GM21619 (cell line): ENCODE measurements at regions not wholly inside any gene's neighbourhood (a gene's known extent, or its start where the extent isn't known, plus 50 kb on each side); places are given as distances from the start of the nearest gene placed in this dataset.
"Not testable (repeated sequence)": the region's sequence is repeated elsewhere in the genome, so short reads cannot be mapped to it uniquely, and the experiment has no call there.

Experiments
- ATAC-seq: cut with Tn5 transposase; IDR thresholded peaks from one replicate; pipeline ENCODE4 v1.9.1; 2021; ENCODE audit not compliant: unreplicated experiment

DNA sequence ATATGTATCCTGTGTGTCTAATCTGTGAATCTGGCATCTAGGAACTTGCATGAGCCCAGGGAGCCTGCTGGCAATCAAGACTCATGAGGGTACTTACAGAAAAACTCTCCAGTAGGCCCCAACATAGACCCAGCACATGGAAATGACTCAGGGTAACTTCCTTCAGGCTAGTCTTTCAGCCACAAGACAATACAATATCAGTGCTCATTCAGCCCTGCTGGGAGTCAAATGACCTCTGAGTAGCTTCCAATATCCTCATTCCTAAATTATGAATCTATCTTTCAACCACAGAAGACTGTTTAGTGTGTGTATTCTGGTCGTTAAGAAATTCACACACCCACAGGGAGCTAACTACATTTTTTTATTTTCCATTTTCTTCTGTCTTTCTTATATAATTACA, 1273.0 kb downstream of the EFNA5 start:
- ATAC-seq: no peak

GRCh38 chr5:106393276-106393675, 1277.5 kb downstream of the EFNA5 start:
- ATAC-seq: no peak

DNA sequence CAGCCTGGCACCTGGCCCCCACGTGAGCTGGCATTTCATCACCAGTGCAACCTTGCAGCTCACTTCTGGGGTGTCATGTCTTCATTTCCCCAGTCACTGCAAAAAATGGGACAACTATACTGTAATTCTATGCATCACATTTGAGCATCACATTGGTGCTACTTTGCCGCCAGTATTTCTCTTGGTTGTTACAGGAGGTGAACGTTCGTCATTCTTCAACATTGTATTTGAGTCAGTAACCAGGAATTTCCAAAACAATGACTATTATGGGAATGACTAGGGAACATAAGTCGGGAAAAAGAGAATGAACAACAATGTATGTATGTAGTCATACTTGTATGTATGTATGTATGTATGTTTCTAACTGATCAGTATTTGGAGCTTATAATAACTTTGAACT, 1278.0 kb downstream of the EFNA5 start:
- ATAC-seq: no peak

- ATAC-seq: not testable (repeated sequence)
Observed at GRCh38 chr5:106387767-106388166, 1283.0 kb downstream of the EFNA5 start.

- ATAC-seq: no peak
Observed at GRCh38 chr5:106386287-106386686, 1284.5 kb downstream of the EFNA5 start.

- no peak for ATAC-seq
Observed at GRCh38 chr5:106380736-106381135, 1290.0 kb downstream of the EFNA5 start.

DNA sequence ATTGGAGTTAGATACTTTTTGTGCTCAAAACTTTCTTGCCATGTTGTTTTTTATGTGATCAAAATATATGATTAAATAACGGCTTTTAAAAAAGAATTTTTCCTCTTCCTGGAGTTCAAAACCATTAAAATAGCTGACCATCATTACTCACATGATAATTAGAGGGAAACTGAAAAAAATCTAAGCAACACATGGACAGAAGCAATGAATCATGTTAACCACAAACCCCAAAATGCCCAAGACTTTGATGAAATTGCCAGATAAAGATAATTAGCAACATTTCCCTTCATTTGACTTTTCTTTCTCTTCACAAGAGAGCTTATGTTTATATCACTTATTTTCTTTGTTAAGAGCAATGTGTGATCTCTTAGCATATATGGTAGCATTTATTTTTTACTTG, 1294.2 kb downstream of the EFNA5 start:
- no peak for ATAC-seq

DNA sequence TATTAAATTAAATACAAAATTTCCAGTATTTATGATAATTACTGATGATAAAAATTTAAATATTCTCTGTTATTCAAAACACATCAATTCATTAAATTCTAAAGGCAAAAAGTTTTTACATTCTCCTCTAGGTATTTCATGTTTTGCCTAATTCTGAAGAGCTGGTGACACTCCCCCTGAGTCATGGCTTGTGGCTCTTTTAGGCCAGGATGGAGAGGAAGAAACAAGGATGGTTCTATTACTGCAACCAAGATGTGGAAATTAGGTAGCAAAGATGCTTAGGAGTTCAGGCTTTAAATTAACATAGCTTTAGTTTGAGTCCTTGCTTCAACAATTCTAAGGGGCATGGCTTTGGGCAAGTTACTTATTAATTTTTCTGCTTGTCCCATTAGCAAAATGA, 1295.8 kb downstream of the EFNA5 start:
- no peak for ATAC-seq

DNA sequence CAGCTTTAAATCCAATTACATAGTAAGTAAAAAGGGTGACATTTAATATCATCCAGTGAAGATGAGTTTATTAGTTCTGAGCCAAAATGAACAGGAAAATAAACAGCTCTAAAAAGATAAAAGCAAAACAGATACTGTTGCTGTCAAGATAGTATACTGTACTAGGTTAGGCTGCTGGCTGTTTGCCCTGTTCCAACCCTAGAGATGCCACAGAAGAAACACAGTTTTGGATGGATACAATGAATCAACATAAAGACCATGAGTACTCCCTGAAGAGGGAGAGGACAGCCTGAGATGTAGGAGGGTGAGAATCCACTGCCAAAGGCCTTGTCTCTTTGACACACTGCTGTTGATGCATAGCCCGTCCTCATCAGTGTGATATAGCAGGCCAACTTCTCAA, 1302.7 kb downstream of the EFNA5 start:
- ATAC-seq: no peak

DNA sequence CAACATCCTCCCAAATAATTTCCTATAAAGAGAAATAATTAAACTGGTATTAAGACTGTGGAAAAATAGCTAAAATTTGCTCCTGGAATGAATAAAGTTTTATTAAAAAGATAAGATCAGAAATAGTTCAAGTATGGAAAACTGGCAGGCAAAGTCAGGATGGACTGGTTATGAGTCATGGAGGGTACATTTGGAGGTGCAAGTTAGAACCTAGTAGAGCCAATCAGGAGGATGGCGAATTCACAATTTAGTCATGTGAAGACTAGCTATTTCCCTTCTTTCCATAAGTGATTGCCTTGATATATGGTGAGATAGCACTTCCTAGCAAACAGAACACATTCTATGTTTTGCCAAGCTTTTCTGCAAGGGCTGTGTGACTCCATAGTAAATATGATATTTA, 1303.5 kb downstream of the EFNA5 start:
- ATAC-seq: no peak

- no peak for ATAC-seq
Observed at GRCh38 chr5:106363578-106363977, 1307.2 kb downstream of the EFNA5 start.

DNA sequence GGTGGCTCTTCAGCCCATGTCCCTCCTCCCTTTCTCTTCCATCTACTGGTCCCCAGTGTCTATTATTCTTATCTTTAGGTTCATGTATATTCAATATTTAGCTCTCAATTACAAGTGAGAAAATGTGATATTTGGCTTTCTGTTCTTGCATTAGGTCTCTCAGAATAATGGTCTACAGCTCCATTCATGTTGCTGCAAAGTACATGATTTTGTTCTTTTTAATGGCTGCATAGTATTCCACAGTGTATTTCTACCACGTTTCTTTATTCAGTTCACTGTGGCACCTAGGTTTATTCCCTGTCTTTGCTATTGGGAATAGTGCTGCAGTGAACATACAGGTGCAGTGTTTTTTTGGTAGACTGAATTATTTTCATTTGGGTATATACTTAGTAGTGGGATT, 1308.8 kb downstream of the EFNA5 start:
- ATAC-seq: no peak

DNA sequence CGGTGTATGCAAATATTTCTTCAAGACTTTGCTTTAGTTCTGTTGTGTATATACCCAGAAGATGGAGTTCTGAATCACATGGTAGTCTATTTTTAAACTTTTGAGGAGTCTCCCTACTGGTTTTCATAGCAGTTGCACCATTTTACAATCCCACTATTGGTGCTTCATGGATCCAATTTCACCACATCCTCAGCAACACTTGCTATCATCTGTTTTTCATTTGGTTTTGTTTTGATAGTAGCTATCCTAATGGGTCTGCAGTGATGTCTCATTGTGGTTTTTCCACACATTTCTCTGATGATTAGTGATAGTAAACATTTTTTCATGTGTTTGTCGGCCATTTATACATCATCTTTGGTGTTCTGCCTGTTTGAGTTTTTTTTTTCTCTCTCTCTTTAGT, 1339.3 kb downstream of the EFNA5 start:
- ATAC-seq: no peak

DNA sequence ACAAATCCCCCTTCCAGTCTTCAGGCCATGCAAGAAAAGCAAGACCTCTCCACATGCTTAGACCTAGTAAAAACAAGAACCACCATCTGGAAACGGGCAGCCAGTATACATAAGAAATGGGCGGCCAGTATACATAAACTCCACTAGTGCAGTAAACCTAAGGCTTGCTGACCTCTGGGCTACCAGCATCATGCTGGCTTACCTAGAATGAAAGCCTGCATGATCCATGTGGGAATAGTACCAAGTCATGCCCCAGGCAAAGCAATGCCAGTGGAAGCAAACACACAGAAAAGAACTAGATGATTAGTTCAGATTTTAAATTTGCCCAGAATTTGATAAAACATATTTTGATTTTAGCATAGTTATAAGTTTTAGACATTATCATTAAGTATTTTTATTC, 1346.4 kb downstream of the EFNA5 start:
- ATAC-seq: no peak

GRCh38 chr5:106321242-106321641, 1349.5 kb downstream of the EFNA5 start:
- ATAC-seq: no peak

DNA sequence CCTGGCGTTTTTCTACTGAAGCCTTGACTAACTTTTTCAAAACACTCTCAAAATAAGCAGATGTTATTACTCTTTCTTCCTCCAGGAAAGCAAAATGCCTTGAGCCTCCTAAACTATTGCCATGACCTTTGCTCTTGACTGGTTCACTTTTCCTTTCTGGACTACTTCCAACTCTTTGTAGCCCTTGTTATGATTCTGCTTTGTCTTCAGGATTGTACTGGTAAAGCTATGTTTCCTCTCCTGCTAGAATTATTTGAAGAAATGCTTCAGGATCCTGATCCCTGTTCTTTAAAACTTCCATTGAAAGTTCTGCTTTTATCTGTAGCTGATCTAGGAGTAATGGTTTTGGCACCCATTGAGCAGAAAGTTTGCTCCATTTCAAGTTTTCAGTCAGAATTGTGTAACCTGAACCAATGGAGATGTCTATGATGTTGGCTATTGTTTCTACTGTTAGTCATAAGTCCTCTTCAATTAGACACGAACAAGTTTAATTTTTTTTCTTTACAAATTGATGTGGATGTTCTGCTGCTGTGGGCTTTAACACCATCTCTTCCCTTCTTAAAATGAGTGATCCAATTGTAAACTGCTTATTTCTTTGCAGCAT, 1356.4 kb downstream of the EFNA5 start:
- ATAC-seq: no peak

- no peak for ATAC-seq
Observed at GRCh38 chr5:106312360-106312759, 1358.4 kb downstream of the EFNA5 start.

DNA sequence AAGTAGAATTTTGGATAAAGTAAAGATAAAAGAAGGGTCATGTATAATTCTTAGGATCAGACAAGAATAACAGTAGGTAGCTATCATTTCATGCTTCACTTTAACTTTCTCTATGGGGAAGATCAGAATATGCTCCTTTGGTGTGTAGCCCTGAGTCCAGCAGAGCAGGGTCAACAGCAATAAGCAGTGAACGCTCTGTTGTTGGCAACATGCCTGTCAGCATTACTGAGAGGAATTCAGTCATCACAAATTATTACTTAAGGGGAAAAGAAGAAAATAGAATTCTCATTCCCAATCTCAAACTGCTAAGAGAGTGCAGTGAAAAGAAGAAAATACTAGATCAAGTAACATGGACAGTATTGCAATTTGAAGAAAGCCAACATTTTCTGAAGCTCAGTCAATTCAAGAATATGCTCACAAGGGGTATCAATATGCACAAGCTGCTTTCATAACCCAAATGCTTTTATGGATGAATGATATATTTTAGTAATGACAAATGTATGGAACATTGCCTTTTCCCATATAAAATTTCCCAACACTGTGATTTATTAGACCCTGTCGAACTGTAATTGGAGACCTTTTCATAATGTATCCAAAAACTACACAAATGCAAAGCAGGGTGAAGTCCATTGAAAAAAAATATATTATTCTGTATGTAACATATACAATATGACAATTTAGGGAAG, 1359.4 kb downstream of the EFNA5 start:
- no peak for ATAC-seq

GRCh38 chr5:106307265-106307664, 1363.5 kb downstream of the EFNA5 start:
- no peak for ATAC-seq

- no peak for ATAC-seq
Observed at GRCh38 chr5:106306313-106307028, 1364.3 kb downstream of the EFNA5 start.

DNA sequence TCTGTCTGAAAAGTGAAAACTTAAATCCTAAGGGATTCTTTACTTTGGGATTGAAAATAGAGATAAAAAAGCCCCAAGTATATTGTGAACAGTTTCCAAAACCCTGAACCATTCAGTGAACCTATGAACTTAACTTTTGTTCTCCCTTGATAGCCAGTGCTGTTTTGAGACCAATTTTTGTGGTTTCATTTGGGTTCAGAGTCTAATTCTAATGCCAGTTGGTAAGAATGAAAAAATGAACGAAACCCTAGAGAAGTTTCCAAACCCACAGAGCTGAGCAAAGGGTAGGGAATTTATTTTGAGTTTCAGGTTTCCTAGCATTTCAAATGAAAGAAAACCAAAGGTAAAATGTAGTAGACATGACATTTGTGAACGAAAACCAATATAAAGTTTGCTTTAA, 1366.8 kb downstream of the EFNA5 start:
- ATAC-seq: no peak

DNA sequence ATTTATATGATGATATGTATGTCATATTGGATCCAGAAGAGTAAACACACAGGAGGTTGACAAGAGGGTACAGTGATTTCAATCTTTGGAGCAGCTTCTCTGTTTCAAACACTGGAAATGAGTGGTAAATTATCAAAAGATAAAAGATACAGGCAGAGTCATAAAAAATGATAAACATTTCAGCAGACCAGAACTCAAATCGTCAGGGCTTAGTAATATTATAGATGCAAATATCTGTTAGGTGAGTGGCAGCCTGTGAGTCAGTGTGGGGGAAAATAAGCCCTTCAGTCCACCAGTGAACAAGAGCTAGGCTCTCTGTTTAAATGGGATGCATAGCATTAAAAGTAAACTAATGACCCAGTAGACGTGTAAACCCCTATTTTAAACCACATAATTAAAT, 1378.1 kb downstream of the EFNA5 start:
- ATAC-seq: no peak
